Cardiac muscle cell (in vitro differentiated cells and primary cell): ENCODE measurements at regions not wholly inside any gene's neighbourhood (a gene's known extent, or its start where the extent isn't known, plus 50 kb on each side); places are given as distances from the start of the nearest gene placed in this dataset.

Experiments
- DNase-seq, 2 donors: peaks; one replicate each; pipeline versions ENCODE4 v3.0.0 to v3.0.0-alpha.2; 2010 to 2017; ENCODE audit warnings: low read depth in 1 of 2, low spot score in 1 of 2
- H3K27ac ChIP-seq: fragments of 200-600 bp; sonication (generic); 2 replicates; pipeline ENCODE4 v1.5.1; 2016
- H3K27me3 ChIP-seq: fragments of 200-600 bp; sonication (generic); 2 replicates; pipeline ENCODE4 v1.6.0; 2016; ENCODE audit warnings: control low read depth
- H3K36me3 ChIP-seq: fragments of 200-600 bp; sonication (generic); 2 replicates; pipeline ENCODE4 v1.5.1; 2016; ENCODE audit warnings: control low read depth
- H3K4me1 ChIP-seq: fragments of 200-600 bp; sonication (generic); 2 replicates; pipeline ENCODE4 v1.8.1; 2017; ENCODE audit warnings: low read depth, mild to moderate bottlenecking, mixed run types
- H3K4me3 ChIP-seq: fragments of 200-600 bp; sonication (generic); 2 replicates; pipeline ENCODE4 v1.5.1; 2016; ENCODE audit warnings: mild to moderate bottlenecking
- H3K9me3 ChIP-seq: fragments of 200-600 bp; sonication (generic); 2 replicates; pipeline ENCODE4 v1.5.1; 2017; ENCODE audit warnings: low read depth, mild to moderate bottlenecking, control low read depth
- TF ChIP-seq, protein P1 (sequence below): IDR thresholded peaks from 2 replicates; pipeline ENCODE4 v1.5.1; 2012; ENCODE audit warnings: low read depth, mild to moderate bottlenecking, low read length

DNA sequence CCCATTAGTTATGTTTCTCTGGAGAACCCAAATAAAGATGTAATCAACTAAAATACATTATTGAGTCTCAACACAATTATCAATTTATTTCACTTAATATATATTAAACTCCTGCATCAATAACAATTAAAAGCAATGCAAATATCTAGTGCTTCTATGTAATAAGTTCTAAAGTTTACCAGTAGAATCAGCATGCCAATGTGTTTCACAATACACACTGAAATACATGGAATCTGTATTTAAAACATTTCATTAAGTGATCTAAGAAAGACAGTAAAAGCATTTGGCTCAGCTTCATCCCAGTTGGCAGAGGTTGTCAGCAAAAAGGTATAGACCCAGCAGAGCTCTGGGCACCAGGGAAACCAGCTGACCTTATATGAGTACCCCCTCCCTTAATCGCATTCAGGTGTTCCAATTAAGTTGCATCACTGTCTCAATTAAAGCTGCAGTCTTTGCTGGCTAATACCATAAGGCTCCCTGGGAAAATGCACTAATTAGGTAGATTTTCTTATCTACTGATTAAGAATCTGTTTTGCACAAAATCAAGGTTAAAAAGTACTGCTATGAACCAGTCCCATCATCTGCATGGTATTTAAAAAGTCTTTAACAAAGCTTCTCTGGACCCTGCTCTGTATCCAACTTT lies 63.1 kb downstream of the NIBAN1 start:
- Histone ChIP-seq H3K27me3 (no peaks in the 10 kb centered on the region), H3K27ac (no peak overlapping the region), H3K4me1 (no peaks in the 10 kb centered on the region), H3K4me3 (no peak overlapping the region), H3K9me3 (no peaks in the 10 kb centered on the region), H3K36me3 (no peaks in the 10 kb centered on the region)
- TF ChIP-seq, protein P1, sequence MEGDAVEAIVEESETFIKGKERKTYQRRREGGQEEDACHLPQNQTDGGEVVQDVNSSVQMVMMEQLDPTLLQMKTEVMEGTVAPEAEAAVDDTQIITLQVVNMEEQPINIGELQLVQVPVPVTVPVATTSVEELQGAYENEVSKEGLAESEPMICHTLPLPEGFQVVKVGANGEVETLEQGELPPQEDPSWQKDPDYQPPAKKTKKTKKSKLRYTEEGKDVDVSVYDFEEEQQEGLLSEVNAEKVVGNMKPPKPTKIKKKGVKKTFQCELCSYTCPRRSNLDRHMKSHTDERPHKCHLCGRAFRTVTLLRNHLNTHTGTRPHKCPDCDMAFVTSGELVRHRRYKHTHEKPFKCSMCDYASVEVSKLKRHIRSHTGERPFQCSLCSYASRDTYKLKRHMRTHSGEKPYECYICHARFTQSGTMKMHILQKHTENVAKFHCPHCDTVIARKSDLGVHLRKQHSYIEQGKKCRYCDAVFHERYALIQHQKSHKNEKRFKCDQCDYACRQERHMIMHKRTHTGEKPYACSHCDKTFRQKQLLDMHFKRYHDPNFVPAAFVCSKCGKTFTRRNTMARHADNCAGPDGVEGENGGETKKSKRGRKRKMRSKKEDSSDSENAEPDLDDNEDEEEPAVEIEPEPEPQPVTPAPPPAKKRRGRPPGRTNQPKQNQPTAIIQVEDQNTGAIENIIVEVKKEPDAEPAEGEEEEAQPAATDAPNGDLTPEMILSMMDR: no peak
- DNase-seq: peak in 1 of 2 donors; percentile 40

DNA sequence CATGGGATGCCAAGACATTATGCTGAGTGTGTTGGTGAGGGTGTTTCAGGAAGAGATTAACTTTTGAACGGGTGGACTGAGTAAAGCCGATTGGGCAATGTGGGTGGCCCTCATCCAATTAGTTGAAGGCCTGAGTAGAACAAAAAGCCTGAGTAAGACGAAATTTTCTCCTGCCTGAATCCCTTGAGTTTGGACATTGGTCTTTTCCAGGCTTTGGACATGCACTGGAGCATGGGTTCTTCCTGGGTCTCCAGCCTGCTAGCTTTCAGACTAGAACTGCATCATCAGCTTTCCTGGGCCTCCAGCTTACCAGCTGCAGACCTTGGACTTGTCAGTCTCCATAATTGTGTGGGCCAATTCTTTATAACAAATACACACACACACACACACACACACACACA lies 63.6 kb downstream of the NIBAN1 start:
- Histone ChIP-seq H3K27ac (no peak overlapping the region), H3K4me3 (no peak overlapping the region), H3K4me1 (no peaks in the 10 kb centered on the region), H3K9me3 (no peaks in the 10 kb centered on the region), H3K27me3 (no peaks in the 10 kb centered on the region), H3K36me3 (no peaks in the 10 kb centered on the region)
- TF ChIP-seq, protein P1: no peak
- DNase-seq: peak in 1 of 2 donors; percentile 86

DNA sequence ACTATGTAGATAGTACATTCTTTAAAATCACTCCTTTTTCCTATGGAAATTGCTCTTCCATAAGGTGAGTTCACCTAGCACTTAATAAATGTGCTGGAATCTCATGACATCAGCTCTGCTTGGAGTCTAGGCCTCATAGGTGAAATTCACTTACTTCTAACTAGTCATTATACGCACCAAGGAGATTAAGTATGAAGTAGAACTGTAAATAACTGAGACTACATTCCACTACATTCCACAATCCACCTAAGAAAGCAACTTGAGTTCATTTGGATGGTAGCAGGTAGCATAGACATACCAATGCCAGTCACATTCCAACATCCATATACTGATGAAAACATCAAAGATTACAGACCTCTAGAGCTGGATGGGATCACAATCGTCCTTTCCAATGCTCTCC lies 64.3 kb downstream of the NIBAN1 start:
- TF ChIP-seq, protein P1: no peak
- no peaks in the 10 kb centered on the region for H3K27me3 ChIP-seq

DNA sequence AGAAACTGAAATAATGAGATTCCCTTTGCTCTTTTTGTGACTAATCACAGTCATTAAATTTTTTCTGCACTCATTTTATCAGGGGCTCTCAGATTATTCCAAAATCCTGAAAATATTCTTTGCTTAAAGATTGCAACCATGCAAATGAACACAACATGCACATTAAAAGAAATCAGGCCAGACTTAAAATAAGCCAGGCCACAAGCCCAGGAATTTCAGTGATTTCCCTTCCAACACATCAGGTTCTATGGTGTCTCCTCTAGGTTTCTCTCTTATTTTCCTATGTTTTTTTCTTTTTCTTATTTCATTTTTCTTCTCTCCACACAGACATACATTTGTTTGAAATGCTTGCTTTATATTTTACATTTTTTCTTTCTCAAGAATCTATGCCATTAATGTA lies 65.3 kb downstream of the NIBAN1 start:
- H3K27me3 ChIP-seq: no peaks in the 10 kb centered on the region
- H3K4me3 ChIP-seq: no peak overlapping the region
- no peak overlapping the region for H3K27ac ChIP-seq
- H3K36me3 ChIP-seq: no peaks in the 10 kb centered on the region
- TF ChIP-seq, protein P1: no peak
- no peak for DNase-seq
- H3K9me3 ChIP-seq: no peaks in the 10 kb centered on the region
- no peaks in the 10 kb centered on the region for H3K4me1 ChIP-seq

More for the DNA sequence above, 64.3 kb downstream of the NIBAN1 start:
- Histone ChIP-seq H3K27ac (no peak overlapping the region), H3K9me3 (no peaks in the 10 kb centered on the region), H3K4me1 (no peaks in the 10 kb centered on the region), H3K4me3 (no peak overlapping the region), H3K36me3 (no peaks in the 10 kb centered on the region)
- DNase-seq: no peak

DNA sequence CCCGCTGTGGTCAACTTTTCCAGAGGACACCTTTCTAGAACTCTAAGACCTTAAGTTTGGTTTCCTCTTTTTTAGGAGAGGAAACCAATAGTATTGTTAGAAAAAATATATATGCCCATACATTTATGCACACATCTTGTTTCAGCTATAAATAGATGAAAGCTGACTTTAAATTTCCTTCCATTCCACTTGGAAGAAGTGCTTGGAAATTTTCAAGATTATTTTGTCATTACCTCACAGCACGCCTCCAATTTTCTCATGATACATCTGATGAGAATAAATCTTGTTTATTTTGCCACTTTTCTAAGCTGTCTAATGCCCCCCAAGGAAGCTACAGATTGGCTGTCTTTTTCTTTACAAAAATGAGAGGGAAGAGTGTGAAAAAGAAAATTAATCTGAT lies 65.8 kb downstream of the NIBAN1 start:
- Histone ChIP-seq H3K27me3 (no peaks in the 10 kb centered on the region), H3K36me3 (no peaks in the 10 kb centered on the region), H3K4me1 (no peaks in the 10 kb centered on the region), H3K27ac (no peak overlapping the region), H3K4me3 (no peak overlapping the region), H3K9me3 (no peaks in the 10 kb centered on the region)
- TF ChIP-seq, protein P1: no peak
- DNase-seq: no peak
